ENCODE measurements at regions not wholly inside any gene's neighbourhood (a gene's known extent, or its start where the extent isn't known, plus 50 kb on each side); places are given as distances from the start of the nearest gene placed in this dataset.

DNA sequence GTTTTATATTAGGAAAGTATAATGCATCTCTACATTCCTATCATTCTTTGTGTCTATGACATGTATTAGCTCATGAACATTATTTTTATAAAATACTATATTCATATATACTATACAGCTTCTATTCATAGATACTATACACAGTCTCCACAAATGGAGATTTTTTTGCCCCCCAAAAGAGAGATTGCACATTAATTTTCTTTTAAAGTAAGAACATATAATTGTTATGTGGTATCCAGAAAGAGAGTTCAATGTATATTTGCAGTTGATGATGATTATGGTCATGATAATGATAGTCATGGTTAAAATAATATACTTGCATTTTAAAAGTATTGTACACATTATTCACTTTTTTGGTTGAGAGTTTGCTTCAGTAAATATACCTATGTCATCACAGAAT is 445.3 kb downstream of the DSC3 start (continued):
- TF ChIP-seq, protein P1, sequence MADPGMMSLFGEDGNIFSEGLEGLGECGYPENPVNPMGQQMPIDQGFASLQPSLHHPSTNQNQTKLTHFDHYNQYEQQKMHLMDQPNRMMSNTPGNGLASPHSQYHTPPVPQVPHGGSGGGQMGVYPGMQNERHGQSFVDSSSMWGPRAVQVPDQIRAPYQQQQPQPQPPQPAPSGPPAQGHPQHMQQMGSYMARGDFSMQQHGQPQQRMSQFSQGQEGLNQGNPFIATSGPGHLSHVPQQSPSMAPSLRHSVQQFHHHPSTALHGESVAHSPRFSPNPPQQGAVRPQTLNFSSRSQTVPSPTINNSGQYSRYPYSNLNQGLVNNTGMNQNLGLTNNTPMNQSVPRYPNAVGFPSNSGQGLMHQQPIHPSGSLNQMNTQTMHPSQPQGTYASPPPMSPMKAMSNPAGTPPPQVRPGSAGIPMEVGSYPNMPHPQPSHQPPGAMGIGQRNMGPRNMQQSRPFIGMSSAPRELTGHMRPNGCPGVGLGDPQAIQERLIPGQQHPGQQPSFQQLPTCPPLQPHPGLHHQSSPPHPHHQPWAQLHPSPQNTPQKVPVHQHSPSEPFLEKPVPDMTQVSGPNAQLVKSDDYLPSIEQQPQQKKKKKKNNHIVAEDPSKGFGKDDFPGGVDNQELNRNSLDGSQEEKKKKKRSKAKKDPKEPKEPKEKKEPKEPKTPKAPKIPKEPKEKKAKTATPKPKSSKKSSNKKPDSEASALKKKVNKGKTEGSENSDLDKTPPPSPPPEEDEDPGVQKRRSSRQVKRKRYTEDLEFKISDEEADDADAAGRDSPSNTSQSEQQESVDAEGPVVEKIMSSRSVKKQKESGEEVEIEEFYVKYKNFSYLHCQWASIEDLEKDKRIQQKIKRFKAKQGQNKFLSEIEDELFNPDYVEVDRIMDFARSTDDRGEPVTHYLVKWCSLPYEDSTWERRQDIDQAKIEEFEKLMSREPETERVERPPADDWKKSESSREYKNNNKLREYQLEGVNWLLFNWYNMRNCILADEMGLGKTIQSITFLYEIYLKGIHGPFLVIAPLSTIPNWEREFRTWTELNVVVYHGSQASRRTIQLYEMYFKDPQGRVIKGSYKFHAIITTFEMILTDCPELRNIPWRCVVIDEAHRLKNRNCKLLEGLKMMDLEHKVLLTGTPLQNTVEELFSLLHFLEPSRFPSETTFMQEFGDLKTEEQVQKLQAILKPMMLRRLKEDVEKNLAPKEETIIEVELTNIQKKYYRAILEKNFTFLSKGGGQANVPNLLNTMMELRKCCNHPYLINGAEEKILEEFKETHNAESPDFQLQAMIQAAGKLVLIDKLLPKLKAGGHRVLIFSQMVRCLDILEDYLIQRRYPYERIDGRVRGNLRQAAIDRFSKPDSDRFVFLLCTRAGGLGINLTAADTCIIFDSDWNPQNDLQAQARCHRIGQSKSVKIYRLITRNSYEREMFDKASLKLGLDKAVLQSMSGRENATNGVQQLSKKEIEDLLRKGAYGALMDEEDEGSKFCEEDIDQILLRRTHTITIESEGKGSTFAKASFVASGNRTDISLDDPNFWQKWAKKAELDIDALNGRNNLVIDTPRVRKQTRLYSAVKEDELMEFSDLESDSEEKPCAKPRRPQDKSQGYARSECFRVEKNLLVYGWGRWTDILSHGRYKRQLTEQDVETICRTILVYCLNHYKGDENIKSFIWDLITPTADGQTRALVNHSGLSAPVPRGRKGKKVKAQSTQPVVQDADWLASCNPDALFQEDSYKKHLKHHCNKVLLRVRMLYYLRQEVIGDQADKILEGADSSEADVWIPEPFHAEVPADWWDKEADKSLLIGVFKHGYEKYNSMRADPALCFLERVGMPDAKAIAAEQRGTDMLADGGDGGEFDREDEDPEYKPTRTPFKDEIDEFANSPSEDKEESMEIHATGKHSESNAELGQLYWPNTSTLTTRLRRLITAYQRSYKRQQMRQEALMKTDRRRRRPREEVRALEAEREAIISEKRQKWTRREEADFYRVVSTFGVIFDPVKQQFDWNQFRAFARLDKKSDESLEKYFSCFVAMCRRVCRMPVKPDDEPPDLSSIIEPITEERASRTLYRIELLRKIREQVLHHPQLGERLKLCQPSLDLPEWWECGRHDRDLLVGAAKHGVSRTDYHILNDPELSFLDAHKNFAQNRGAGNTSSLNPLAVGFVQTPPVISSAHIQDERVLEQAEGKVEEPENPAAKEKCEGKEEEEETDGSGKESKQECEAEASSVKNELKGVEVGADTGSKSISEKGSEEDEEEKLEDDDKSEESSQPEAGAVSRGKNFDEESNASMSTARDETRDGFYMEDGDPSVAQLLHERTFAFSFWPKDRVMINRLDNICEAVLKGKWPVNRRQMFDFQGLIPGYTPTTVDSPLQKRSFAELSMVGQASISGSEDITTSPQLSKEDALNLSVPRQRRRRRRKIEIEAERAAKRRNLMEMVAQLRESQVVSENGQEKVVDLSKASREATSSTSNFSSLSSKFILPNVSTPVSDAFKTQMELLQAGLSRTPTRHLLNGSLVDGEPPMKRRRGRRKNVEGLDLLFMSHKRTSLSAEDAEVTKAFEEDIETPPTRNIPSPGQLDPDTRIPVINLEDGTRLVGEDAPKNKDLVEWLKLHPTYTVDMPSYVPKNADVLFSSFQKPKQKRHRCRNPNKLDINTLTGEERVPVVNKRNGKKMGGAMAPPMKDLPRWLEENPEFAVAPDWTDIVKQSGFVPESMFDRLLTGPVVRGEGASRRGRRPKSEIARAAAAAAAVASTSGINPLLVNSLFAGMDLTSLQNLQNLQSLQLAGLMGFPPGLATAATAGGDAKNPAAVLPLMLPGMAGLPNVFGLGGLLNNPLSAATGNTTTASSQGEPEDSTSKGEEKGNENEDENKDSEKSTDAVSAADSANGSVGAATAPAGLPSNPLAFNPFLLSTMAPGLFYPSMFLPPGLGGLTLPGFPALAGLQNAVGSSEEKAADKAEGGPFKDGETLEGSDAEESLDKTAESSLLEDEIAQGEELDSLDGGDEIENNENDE (IDR thresholded peaks at IDR 0.05; ENCODE audit: insufficient replicate concordance, low read length), result no peak
- no peak for TF ChIP-seq JUN (IDR thresholded peaks at IDR 0.05; ENCODE audit: low read depth, low read length)
- TF ChIP-seq EP300 (IDR thresholded peaks at IDR 0.05; ENCODE audit: borderline replicate concordance in 1 of 2, low read depth in 2 of 2, low read length in 2 of 2), result no peak
- TF ChIP-seq ASH2L (IDR thresholded peaks at IDR 0.05; ENCODE audit: low read length), result no peak
